GM19239 (cell line): ENCODE measurements at regions not wholly inside any gene's neighbourhood (a gene's known extent, or its start where the extent isn't known, plus 50 kb on each side); places are given as distances from the start of the nearest gene placed in this dataset.

Experiments used
- DNase-seq: peaks from one replicate; pipeline ENCODE4 v3.0.0; 2011; ENCODE audit warnings: low spot score; ENCODE audit not compliant: insufficient read length
- FAIRE-seq: peaks from 2 replicates; lab custom pipeline; 2011; peaks lifted over from hg19 to GRCh38; lab: Jason Lieb, UNC

DNA sequence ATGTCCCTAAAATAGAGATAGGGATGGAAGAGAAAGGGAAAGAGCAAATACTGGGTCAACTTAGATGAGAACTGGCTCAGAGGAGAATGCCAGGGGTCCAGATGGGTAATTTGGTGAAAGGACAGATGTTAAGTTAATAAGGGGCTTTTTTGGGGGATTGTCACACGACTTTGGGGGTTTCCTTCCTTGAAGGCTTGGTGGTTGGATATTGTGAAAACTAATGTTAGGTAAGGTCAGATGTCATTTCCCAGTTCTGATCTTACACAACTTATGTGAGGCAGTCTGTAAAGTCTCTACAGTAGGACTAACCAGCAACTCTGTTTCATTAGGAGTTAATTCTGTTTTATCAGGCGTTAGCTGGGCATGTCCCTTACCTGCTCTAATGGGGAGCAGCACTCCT is 231.1 kb downstream of the NR2F2 start:
- DNase-seq: no peak
- FAIRE-seq: no peak

DNA sequence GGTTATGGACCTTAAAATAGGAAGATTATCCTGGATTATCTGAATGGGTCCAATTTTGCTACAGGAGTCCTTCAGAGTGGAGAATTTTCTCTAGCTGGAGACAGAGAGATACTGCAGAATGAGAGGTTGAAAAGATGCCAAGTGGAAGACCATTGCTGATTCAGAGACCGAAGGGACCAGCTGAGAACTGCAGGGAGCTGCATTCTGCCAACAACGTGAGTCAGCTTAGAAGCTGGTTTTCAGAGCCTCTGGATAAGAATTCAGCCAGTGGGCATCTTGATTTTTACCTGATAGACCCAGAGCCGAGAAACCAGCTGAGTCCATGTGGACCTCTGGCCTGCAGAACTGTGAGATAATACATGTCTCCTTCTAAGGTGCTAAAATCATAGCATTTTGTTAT is 234.0 kb downstream of the NR2F2 start:
- FAIRE-seq (no peak), DNase-seq (no peak)

DNA sequence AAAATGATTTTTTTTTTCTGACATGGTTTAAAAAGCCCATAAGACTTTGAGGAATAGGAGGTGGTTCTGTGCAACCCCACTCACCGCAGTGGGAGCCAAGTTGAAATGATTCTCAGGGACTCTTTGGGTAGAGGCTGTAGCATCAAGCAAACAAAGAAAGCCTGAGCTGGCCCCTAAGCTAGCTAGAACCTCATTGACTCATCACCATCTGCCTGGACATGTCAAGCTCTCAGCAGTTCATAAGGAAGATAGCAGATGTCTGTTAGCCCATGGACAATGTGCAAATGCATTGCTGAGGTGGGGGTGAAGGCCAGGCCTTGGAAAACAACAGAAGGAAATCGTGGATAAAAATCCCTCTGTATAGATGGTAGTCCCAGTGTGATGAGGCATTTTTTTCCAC is 234.8 kb downstream of the NR2F2 start:
- FAIRE-seq (no peak), DNase-seq (no peak)

DNA sequence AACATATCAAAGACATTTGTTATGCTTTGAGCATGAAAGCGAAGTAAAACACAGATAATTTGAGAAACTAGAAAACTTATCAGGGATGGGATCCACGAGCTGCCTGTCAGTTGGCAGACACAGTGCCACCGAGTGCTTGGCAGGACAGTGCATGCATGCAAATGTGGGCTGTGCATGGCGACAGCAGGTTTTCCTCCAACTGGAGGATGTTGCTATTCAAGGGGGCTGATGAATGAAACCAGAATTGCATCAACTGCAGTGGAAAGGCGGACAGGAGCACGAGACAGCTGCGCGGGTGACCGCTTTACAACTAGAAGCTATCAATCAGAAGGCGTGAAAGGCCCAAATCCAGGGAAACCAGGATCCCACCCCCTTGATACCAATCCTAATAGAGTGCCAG is 244.3 kb downstream of the NR2F2 start:
- DNase-seq: no peak
- no peak for FAIRE-seq

DNA sequence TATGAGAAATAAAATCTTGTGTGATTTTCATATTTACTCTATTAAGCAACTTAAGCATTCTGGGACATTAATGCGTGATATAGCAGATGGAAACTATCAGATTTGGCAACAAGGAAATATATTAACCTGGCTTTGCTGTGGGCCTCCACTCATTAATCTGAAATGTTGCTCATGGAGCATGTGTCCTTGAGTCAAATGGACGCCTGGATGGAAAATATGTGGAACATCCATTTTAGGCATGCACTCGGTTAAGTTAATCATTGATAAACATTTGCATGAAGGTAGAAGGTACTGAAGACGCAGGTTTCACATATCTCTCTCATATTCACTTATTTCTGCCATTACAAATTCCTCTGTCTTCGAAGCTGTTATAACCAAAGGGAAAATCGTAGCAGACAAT is 246.1 kb downstream of the NR2F2 start:
- DNase-seq: no peak
- FAIRE-seq: no peak

DNA sequence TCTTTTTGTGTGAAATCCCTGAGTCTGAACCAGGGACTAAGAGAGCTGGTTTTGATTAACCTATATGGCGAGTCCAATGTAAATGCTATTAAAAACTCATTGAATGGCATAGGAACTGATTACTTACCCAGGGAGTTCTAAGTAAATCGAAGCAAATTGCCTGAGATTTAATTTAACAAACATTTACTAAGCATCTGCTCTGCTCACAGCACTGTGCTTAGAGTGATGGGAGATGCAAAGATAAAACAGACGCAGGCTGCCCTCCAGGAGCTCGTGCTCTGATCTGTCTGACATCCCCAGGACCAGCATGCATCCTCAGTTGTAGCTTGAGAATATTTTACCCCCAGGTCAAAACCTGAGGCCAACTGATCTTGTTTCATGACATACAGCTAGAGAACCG is 247.9 kb downstream of the NR2F2 start:
- no peak for FAIRE-seq
- DNase-seq: no peak

DNA sequence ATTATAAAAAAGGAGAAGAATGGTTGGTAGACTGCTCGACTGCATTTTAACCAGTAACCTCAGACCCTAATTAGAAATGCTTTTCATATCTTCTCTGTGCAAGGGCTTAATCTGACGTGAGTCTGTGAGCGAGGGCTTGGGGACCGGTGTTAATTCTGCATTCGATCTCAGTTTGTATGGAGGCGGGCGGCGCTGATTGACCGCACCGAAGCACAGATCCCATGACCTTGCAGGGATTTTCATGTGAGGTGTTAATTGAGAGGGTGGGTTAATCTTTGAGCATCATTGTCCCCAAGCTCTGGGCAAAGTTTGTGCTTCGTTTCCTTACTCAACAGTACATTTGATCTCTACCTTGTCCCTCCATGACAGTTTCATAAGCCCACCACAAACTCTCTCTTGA is 250.9 kb downstream of the NR2F2 start:
- no peak for DNase-seq

DNA sequence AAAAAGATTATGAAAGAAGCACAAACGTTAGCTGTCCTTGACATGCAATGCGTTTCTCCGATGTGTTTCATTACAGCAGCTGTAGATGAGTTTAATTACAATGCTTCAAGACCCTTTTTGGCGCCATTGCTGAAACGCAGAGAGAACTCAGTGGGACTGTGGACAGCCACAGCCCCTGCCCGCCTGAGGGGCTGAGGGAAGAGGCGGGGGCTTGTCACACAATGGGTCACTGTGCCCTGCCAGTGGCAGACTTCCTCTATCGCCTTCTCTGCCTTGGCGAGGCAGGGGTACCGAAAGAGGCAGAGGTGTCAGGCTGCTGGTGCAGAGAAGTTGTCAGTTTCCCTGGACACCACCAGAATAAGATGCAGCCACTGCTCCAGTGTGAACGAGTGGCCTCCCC is 252.0 kb downstream of the NR2F2 start:
- FAIRE-seq (no peak), DNase-seq (no peak)

More for the DNA sequence above, 250.9 kb downstream of the NR2F2 start:
- no peak for FAIRE-seq

DNA sequence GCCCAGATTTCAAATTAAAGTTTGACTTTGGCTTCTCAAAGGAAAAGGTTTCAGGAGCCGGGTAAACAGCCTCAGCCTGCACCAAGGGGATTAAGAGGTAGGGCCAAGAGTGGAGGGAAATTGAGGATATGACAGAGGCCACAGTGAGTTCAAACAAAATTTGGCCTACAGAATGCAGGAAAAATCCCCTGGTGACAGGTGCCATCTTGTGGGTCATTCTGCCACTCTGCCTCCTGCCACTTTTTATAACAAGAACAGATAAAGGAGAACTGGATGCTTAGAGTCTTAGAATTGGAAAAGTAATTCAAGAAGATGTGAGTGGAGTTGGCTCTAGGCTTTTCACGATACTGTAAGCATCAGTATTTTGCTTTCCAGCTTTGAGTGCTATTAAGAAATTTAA is 253.2 kb downstream of the NR2F2 start:
- DNase-seq: no peak

DNA sequence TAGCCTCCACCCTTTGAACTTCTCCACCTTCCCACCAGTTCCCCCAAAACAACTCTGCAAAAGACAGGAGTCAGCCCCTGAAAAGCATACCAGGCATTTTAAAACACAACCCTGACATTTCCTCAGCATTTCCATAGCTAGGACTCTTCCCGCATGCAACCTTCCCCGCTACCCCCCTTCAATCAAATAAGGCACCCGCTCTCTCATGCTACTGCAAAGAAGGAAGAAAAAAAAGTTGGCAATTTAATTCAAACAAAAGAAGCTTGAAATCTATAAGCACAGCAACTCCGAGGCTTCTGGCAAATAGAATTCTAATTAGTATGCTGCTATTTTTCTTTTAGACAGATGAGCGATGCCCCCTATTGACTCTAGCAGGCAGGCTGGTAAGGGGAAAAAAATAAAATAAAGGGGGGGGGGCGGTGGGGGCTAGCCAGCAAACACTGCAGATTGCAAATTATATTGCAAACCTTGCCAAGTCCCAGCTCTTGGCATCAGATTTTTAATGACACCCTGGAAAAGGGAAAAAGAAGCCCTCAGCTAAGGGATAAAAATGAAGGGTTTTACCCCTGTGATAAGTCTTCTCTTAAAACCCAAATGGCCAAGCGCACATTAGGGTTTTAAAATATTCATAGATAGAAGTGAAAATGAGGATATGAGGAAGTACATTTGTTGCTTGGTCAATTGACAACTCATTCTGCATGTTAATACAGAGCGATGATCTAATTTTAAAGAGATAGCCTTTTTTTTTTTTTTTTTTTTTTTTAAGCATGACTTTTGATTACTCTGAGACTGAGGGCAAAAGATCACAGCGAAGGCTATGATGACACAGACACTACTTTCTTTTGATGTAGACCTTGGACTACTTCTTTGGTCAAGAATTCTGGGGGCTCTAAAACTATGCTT is 255.2 kb downstream of the NR2F2 start:
- DNase-seq: no peak
- FAIRE-seq: no peak

More for the DNA sequence above, 253.2 kb downstream of the NR2F2 start:
- no peak for FAIRE-seq

DNA sequence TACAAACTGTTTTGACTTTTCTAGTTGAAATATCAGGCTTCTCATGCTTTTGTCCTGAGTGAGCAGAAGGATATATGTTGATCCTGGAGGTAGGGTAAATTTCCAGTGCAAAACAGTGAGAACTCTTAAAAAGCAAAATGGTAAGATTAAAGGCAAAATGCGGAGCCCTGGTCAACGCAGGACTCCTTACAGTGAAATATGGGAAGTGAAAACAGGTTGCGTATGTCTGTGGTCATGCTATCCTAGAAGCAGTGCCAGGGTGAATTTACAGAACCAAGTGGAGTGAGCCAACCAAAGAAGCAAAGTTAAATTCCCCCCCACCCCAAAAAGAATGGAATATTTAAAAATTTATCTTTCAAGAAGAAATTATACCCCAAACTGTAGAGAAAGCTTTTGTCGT is 256.4 kb downstream of the NR2F2 start:
- FAIRE-seq (no peak), DNase-seq (no peak)

DNA sequence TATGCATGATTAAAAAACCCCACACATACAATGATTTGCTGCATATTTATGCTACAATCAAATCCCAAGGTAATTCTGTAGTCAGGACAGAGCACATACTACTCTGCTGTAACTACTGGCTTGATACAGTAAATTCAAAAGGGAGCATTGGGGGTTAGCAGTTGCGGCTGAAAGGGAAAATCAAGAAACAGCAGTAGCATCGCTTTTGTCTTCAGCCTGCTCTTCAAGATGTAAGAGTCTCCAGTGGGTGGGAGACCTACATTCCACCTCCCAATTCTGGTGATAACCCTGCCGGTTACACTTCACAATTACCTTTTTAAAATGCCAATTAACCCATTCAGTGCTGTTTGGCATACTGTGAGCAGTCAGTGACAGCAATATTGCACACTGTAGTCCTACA is 259.4 kb downstream of the NR2F2 start:
- no peak for DNase-seq
- FAIRE-seq: no peak

DNA sequence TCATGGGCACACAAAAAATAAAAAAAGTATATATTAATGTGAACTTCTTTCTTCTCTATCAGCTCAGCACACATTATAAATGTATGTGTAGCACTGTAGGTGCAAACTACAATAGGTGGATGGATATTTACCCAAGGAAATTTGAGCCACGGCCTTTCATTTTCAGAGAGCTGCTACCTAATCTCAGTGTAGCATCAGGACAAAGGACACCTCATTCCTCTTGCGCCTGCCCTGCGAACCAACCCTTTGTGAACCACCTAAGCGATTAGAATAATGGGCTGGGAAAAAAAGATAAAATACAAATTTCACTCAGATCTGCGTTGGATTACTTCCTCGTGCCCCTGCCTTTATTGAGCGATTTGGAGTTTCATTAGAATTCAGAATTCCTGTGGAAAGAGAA is 263.2 kb downstream of the NR2F2 start:
- FAIRE-seq: no peak

DNA sequence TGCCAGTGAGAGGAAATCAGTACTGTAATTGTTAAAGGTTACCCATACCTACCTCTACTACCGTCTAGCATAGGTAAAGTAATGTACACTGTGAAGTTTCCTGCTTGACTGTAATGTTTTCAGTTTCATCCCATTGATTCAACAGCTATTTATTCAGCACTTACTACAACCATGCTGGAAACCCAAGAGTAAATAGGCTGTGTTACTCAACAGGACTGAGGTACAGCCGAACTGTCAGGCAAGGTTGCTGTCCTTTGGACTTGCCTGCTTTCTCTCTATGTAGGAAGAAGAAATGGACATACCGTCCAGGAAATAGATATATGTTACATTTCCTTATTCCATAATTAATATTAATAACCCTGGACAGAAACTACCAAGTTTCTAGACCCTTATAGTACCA is 265.5 kb downstream of the NR2F2 start:
- FAIRE-seq (no peak), DNase-seq (no peak)

More for the DNA sequence above, 263.2 kb downstream of the NR2F2 start:
- DNase-seq: no peak

DNA sequence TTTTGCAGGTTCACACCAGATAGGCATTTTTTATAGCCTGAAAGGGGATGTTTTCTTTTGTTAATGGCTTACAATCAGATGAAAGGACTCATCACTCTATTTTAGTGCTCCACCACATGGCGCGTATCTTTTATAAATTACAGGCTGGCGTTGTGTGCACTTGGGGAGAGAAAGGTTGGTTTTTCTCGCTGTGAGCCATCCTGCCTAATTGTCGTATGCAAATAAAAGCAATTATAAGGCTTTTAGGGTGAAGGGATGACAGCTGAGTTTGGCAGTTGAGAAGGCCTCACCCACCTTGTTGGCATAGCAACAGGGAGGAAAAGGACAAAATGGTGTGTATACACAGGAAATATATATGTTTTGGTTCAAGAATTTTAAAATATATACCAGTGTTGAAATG is 268.0 kb downstream of the NR2F2 start:
- no peak for DNase-seq

DNA sequence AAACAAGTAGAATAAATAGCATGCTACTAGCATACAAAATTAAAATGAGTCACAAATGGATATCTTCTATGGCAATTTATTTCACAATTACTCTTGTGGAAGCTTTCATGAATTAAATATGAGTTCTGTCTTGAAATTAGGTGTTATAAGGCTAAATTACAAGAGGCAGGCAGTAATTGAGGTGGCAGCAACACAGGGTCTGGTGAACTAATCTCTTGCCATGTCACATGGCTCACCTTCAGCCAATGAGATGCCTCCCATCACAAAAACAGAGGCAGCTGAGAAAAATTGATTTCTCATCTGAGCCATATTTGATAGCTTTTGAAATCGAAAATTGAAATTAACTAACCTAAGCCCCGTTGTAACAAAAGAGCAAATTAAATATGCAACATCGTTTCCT is 268.8 kb downstream of the NR2F2 start:
- FAIRE-seq (no peak), DNase-seq (no peak)

More for the DNA sequence above, 268.0 kb downstream of the NR2F2 start:
- FAIRE-seq: no peak

DNA sequence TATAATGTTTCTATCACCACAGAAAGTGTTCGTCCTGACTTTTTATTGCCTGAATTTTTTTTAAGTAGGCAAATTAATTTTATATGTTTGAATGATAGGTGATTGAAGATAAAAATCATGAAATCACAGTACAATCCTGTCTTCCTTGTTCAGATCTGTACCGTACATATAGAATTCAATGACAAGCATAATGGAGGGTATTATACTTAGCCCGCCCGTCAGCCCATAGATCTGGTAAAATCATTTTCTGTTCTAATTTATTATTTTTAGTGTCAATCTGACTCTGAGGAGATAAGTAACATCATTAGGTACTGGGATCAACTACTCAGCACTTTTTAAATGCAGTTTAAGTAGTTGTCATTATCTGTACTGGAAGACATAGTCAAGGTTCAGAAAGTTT is 269.9 kb downstream of the NR2F2 start:
- no peak for DNase-seq
- no peak for FAIRE-seq

DNA sequence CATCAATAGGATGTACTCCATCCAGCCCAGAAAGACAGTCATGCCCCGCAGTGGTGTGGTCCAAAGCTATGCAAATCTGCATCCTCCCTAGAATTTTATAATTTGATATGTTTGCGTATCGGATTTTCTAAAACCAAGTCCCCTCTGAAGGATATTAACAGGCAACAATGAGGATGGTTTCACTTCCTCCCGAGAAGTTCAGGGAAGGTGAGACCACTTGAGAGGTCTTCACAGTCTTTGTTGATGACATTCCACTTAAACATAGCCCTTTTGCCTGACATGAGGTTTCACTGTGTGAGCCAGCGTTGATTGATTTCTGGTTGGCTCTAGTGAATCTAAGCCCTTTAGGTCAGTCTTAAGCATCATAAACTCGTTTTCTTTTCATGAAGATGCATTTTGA is 276.1 kb downstream of the NR2F2 start:
- FAIRE-seq: no peak
- DNase-seq: no peak

DNA sequence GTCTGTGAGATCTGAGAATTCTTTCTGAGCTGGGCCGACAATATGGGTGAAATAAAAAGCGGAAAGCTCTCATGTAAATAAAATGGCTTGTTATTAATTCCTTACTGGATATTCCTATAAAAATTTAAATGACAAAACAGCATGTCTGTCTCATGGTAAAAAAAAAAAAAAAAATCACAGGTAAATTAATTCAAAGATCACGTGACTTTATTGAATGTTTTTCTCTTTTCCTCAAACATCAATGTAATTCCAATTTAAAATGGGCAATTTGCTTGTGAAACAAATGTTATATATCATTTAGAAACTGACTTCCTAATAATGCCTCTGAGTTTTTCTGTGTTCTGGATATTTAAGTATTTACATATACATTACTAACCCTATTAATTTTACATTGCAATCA is 280.3 kb downstream of the NR2F2 start:
- FAIRE-seq (no peak), DNase-seq (no peak)

DNA sequence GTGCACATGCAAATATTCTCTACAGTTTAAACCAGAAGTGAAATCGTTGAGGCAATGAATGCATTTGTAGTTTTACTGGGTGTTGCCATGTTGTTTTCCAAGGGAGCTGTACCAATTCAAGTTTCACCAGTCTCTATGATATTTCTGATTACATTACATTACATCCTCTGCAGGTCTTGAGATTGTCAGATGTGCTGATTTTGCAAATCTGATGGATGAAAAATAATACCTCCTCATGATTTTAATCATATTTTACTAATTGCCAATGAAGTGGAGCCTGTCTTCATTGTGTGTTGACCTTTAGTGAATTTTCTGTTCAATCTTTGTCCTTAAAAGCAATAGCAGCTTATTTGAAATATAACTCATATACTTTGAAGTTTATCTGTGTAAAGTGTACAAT is 282.4 kb downstream of the NR2F2 start:
- FAIRE-seq (no peak), DNase-seq (no peak)

DNA sequence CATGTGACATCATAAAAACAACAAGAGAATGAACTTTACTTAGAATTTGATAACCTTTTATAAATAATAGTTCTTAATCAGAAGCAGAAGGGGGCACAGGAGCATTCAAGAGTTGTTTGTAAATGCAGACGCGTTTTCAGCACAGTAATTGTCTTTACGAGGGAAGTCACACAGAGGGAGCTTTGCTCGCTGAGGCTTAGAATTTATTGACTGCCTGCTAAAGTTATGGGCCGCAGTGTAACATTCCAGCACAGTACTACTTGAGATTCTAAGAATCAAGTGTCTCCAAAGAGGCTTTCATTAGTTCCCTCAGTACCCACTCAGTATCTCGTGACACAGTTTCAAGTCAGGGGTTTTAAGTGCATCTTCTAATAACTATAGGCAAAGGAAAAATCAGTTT is 288.7 kb downstream of the NR2F2 start:
- DNase-seq: no peak
- FAIRE-seq: no peak

DNA sequence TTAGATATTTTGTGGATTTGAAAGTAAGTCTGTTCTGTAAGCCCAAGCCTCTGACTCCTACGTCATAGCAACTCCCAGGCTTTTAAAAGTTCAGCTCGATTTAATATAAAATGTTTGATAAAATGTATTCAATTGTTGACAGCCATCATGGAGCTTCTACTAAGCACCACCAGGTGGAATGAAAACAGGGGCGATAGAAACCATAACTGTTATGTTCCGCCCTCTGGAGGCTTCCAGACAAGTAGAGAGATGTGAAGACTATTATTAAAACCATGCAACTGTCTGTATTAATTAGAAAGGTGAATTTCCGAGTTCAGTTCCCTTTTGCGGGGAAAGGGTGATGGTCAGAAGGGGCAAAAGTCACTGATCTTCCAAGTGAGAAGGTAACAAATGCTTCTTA is 292.2 kb downstream of the NR2F2 start:
- DNase-seq: no peak
- FAIRE-seq: no peak
